ENCODE measurements at regions not wholly inside any gene's neighbourhood (a gene's known extent, or its start where the extent isn't known, plus 50 kb on each side); places are given as distances from the start of the nearest gene placed in this dataset.

DNA sequence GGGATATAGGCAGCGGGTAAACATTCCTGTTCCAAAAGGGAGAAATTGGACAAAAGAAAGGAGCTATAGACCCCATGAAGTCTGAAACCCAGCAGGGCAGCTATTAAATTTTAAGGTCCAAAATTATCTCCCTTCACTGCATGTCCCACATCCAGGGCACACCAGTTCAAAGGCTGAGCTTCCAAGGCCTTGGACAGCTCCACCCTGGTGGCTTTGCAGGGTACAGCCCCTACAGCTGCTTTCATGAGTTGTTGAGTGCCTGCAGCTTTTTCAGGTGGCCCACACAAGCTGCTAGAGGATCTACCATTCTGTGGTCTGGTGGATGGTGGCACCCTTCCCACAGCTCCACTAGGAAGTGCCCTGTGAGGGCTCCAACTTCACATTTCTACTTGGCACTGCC lies 662.5 kb upstream of the PKN2 start:
- Mint-ChIP-seq H3K9me3 (ENCODE audit: low read depth, unreplicated experiment) (no peaks in the 10 kb centered on the region), H3K4me3 (ENCODE audit: low read depth, unreplicated experiment) (no peak overlapping the region), H3K36me3 (ENCODE audit: insufficient read depth, unreplicated experiment) (no peaks in the 10 kb centered on the region), H3K4me1 (ENCODE audit: low read depth, unreplicated experiment) (peaks cover 7% of the 10 kb centered on the region), H3K27ac (ENCODE audit: unreplicated experiment) (no peak overlapping the region), H3K27me3 (ENCODE audit: unreplicated experiment) (no peaks in the 10 kb centered on the region)
- no TSS peak for BruUV-seq (replicated peaks)
- no peak for DNase-seq
- intact Hi-C loops (cut with micrococcal nuclease; ENCODE audit: unreplicated experiment) = no loop called here
- no peak for TF ChIP-seq CTCF (IDR thresholded peaks at IDR 0.05; ENCODE audit: unreplicated experiment)
- CTCF ChIA-PET = no interaction called here

GRCh38 chr1:88022516-88022915 lies 661.6 kb upstream of the PKN2 start:
- TF ChIP-seq CTCF (IDR thresholded peaks at IDR 0.05; ENCODE audit: unreplicated experiment) = no peak
- CTCF ChIA-PET = no interaction called here
- H3K4me1 Mint-ChIP-seq (ENCODE audit: low read depth, unreplicated experiment) = no peaks in the 10 kb centered on the region

DNA sequence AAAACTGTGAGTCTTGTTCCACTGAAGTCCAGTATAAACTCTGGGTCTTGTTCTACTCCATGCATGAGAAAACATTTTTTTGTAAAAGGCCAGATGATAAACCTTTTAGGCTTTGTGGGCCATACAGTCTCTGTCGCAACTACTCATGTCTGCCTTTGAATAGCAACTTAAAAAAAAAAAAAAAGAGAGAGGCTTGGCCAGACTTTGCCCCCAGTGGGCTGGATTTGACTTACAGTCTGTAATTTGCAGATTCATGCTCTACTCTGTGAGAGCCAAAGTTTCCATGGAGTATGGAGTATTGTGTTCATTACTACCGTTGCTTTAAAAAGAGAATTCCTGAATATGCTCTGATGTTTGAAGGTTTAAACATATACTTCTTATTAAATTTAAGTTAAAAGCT lies 654.9 kb upstream of the PKN2 start:
- intact Hi-C loops (cut with micrococcal nuclease; ENCODE audit: unreplicated experiment) = no loop called here
- no peak overlapping the region for H3K4me3 Mint-ChIP-seq (ENCODE audit: low read depth, unreplicated experiment)
- no peaks in the 10 kb centered on the region for H3K9me3 Mint-ChIP-seq (ENCODE audit: low read depth, unreplicated experiment)
- no peak overlapping the region for H3K27ac Mint-ChIP-seq (ENCODE audit: unreplicated experiment)
- TF ChIP-seq CTCF (IDR thresholded peaks at IDR 0.05; ENCODE audit: unreplicated experiment) = no peak
- H3K27me3 Mint-ChIP-seq (ENCODE audit: unreplicated experiment) = no peaks in the 10 kb centered on the region
- CTCF ChIA-PET = interaction anchor here (0.7 kb wide), 1 partner anchor 225 kb away, joined by 4 read pairs; no protein-coding TSS in a partner anchor
- peak; percentile 26 for DNase-seq
- H3K4me1 Mint-ChIP-seq (ENCODE audit: low read depth, unreplicated experiment) = no peaks in the 10 kb centered on the region
- no peaks in the 10 kb centered on the region for H3K36me3 Mint-ChIP-seq (ENCODE audit: insufficient read depth, unreplicated experiment)
- BruUV-seq (replicated peaks) = no TSS peak

More at GRCh38 chr1:88022516-88022915, 661.6 kb upstream of the PKN2 start:
- Mint-ChIP-seq H3K27me3 (ENCODE audit: unreplicated experiment) (no peaks in the 10 kb centered on the region), H3K36me3 (ENCODE audit: insufficient read depth, unreplicated experiment) (no peaks in the 10 kb centered on the region), H3K27ac (ENCODE audit: unreplicated experiment) (no peak overlapping the region), H3K9me3 (ENCODE audit: low read depth, unreplicated experiment) (no peaks in the 10 kb centered on the region), H3K4me3 (ENCODE audit: low read depth, unreplicated experiment) (no peak overlapping the region)
- no TSS peak for BruUV-seq (replicated peaks)
- DNase-seq = no peak
- intact Hi-C loops (cut with micrococcal nuclease; ENCODE audit: unreplicated experiment) = no loop called here

DNA sequence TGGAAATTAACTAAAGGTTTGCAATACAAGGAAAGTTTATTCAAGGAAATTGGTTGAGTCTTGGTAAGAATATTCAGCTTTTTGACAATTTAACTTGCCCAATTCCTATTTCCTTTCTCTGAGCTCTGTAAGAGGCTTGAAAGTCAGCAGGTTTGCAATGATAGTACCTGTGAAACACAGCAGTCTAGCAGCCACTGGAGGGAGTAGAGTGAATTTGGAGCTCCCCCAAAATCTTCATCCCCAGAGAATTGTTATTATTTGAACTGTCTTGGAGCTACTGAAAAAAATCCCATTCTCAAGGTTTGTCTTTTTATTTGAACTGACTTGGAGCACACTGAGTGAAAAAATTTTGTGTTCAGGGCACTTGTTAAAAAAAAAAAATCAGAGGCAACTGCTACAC lies 654.2 kb upstream of the PKN2 start:
- Mint-ChIP-seq H3K27ac (ENCODE audit: unreplicated experiment) (no peak overlapping the region), H3K27me3 (ENCODE audit: unreplicated experiment) (no peaks in the 10 kb centered on the region), H3K4me3 (ENCODE audit: low read depth, unreplicated experiment) (no peak overlapping the region), H3K9me3 (ENCODE audit: low read depth, unreplicated experiment) (no peaks in the 10 kb centered on the region), H3K36me3 (ENCODE audit: insufficient read depth, unreplicated experiment) (no peaks in the 10 kb centered on the region), H3K4me1 (ENCODE audit: low read depth, unreplicated experiment) (no peaks in the 10 kb centered on the region)
- DNase-seq = no peak
- CTCF ChIA-PET = no interaction called here
- BruUV-seq (replicated peaks) = no TSS peak
- intact Hi-C loops (cut with micrococcal nuclease; ENCODE audit: unreplicated experiment) = no loop called here
- no peak for TF ChIP-seq CTCF (IDR thresholded peaks at IDR 0.05; ENCODE audit: unreplicated experiment)

DNA sequence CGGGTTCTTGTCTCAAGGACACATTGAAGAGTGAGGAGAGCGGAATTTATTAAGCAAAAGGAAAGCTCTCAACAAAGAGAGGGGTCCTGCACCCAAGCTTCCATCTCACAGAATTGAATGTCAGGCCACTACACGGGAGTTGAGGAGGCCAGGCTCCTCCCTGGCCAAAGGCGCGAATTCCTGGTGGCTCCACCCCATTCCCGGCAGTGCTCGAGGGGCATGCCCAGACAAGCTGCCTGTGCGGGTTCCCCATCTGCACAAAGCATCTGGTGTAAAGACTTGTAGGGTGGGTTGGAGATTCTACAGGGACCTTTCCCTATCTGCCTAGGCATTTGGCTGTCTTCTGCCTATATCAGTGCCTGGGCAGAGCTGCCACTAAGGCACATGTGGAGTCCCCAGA lies 648.5 kb upstream of the PKN2 start:
- Mint-ChIP-seq H3K27me3 (ENCODE audit: unreplicated experiment) (no peaks in the 10 kb centered on the region), H3K9me3 (ENCODE audit: low read depth, unreplicated experiment) (peaks cover 6% of the 10 kb centered on the region), H3K36me3 (ENCODE audit: insufficient read depth, unreplicated experiment) (no peaks in the 10 kb centered on the region), H3K27ac (ENCODE audit: unreplicated experiment) (no peak overlapping the region), H3K4me3 (ENCODE audit: low read depth, unreplicated experiment) (no peak overlapping the region), H3K4me1 (ENCODE audit: low read depth, unreplicated experiment) (no peaks in the 10 kb centered on the region)
- no peak for TF ChIP-seq CTCF (IDR thresholded peaks at IDR 0.05; ENCODE audit: unreplicated experiment)
- intact Hi-C loops (cut with micrococcal nuclease; ENCODE audit: unreplicated experiment) = no loop called here
- no TSS peak for BruUV-seq (replicated peaks)
- CTCF ChIA-PET = no interaction called here
- DNase-seq = no peak
